Breast epithelium (tissue), 4 donors: ENCODE measurements at regions not wholly inside any gene's neighbourhood (a gene's known extent, or its start where the extent isn't known, plus 50 kb on each side); places are given as distances from the start of the nearest gene placed in this dataset.

Source experiments
- DNase-seq, 2 donors: peaks; one replicate each; pipeline ENCODE4 v3.0.0-alpha.2; 2019; ENCODE audit warnings: low spot score in 2 of 2
- H3K27ac ChIP-seq, 2 donors: fragments of 200-600 bp; sonication (generic) in 1 of 2; one replicate each; pipeline ENCODE4 v1.5.1; 2016 to 2019; ENCODE audit warnings: mild to moderate bottlenecking in 1 of 2
- H3K27me3 ChIP-seq, 2 donors: fragments of 200-600 bp; sonication (generic) in 1 of 2; one replicate each; pipeline versions ENCODE4 v1.5.1 to v1.6.0; 2017 to 2019; ENCODE audit warnings: control low read depth in 1 of 2, mild to moderate bottlenecking in 1 of 2
- H3K36me3 ChIP-seq: fragments of 200-600 bp; one replicate; pipeline ENCODE4 v1.5.1; 2019
- H3K4me1 ChIP-seq, 2 donors: fragments of 200-600 bp; sonication (generic); one replicate each; pipeline ENCODE4 v1.5.1; 2016 to 2019; ENCODE audit warnings: control low read depth in 1 of 2
- H3K4me3 ChIP-seq, 3 donors: fragments of 200-600 bp; sonication (generic); 1 replicate in 2 of 3; 2 replicates in 1 of 3; pipeline ENCODE4 v1.5.1; 2016 to 2019; ENCODE audit warnings: mild to moderate bottlenecking in 3 of 3, moderate library complexity in 2 of 3
- H3K9me3 ChIP-seq, 2 donors: fragments of 200-600 bp; sonication (generic) in 1 of 2; one replicate each; pipeline ENCODE4 v1.5.1; 2016 to 2019; ENCODE audit warnings: control low read depth in 1 of 2
- POLR2A ChIP-seq: fragments of 450-650 bp; IDR thresholded peaks from one replicate; pipeline ENCODE4 v1.6.1; 2016; ENCODE audit warnings: antibody characterized with exemption, mild to moderate bottlenecking, moderate library complexity
- POLR2AphosphoS5 ChIP-seq, 3 donors: sonication (generic); formaldehyde crosslinking; IDR thresholded peaks; one replicate each; pipeline ENCODE4 v1.6.1; 2017; ENCODE audit warnings: antibody characterized with exemption in 3 of 3
- intact Hi-C: fragments of 100-400 bp; cut with DNase I; formaldehyde crosslinking; loops from one replicate; pipeline ENCODE4 v1.15.1; 2023; ENCODE audit warnings: low total_unique reads
- TF ChIP-seq, protein P1 (sequence below), 3 donors: fragments of 450-650 bp; IDR thresholded peaks; one replicate each; pipeline ENCODE4 v1.5.1; 2016 to 2017; ENCODE audit warnings: antibody characterized with exemption in 3 of 3, mild to moderate bottlenecking in 3 of 3, moderate library complexity in 3 of 3

DNA sequence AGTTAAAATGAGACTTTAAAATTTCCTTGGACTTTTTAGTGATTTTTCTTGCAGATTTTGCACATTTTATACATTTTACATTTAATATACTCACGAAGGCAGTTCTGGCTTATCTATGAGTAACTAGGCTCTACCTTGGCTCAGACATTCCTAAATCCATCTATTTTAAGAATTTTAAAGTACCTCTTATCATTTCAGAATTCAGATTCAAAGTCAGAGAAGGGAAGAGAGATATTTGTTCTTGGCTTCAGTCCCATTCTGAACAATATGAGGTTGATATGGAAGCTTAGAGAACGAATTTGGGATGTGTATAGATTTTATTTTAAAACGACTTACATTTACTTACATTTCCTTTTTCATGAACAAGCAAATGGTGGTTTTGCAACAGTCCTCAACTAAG lies 230.2 kb downstream of the LMO4 start:
- TF ChIP-seq, protein P1, sequence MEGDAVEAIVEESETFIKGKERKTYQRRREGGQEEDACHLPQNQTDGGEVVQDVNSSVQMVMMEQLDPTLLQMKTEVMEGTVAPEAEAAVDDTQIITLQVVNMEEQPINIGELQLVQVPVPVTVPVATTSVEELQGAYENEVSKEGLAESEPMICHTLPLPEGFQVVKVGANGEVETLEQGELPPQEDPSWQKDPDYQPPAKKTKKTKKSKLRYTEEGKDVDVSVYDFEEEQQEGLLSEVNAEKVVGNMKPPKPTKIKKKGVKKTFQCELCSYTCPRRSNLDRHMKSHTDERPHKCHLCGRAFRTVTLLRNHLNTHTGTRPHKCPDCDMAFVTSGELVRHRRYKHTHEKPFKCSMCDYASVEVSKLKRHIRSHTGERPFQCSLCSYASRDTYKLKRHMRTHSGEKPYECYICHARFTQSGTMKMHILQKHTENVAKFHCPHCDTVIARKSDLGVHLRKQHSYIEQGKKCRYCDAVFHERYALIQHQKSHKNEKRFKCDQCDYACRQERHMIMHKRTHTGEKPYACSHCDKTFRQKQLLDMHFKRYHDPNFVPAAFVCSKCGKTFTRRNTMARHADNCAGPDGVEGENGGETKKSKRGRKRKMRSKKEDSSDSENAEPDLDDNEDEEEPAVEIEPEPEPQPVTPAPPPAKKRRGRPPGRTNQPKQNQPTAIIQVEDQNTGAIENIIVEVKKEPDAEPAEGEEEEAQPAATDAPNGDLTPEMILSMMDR (IDR thresholded peaks at IDR 0.05): no peak
- TF ChIP-seq POLR2AphosphoS5 (IDR thresholded peaks at IDR 0.05): no peak
- no peak for TF ChIP-seq POLR2A
- no peaks in the 10 kb centered on the region for H3K36me3 ChIP-seq
- no peaks in the 10 kb centered on the region for H3K9me3 ChIP-seq
- H3K4me1 ChIP-seq: no peaks in the 10 kb centered on the region
- intact Hi-C loops: no loop called here
- H3K27ac ChIP-seq: no peak overlapping the region
- DNase-seq: no peak
- H3K27me3 ChIP-seq: no peaks in the 10 kb centered on the region
- H3K4me3 ChIP-seq: no peak overlapping the region

DNA sequence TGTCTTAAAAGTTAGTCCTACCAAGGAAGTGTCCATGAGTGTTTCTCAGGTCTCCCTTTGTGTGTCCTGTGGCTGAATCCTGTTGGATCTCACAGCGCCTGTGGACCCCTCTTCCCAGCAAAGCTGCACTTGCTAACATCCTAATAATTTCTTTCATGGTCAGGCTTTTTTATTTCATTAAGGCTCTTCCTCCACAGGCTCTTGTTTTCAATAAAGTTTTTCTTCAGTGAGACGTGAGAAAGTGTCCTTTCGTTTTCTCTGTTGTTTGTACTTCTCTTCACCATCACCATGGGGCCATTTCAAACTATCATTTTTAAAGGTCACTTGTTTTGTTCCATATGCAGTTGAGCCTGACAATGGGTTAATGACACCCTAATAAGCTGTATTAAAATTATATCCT lies 231.5 kb downstream of the LMO4 start:
- Histone ChIP-seq H3K27me3 (no peaks in the 10 kb centered on the region), H3K36me3 (no peaks in the 10 kb centered on the region), H3K4me1 (no peaks in the 10 kb centered on the region), H3K27ac (no peak overlapping the region), H3K4me3 (no peak overlapping the region), H3K9me3 (no peaks in the 10 kb centered on the region)
- TF ChIP-seq POLR2AphosphoS5 (IDR thresholded peaks at IDR 0.05): no peak
- no peak for DNase-seq
- intact Hi-C loops: no loop called here

DNA sequence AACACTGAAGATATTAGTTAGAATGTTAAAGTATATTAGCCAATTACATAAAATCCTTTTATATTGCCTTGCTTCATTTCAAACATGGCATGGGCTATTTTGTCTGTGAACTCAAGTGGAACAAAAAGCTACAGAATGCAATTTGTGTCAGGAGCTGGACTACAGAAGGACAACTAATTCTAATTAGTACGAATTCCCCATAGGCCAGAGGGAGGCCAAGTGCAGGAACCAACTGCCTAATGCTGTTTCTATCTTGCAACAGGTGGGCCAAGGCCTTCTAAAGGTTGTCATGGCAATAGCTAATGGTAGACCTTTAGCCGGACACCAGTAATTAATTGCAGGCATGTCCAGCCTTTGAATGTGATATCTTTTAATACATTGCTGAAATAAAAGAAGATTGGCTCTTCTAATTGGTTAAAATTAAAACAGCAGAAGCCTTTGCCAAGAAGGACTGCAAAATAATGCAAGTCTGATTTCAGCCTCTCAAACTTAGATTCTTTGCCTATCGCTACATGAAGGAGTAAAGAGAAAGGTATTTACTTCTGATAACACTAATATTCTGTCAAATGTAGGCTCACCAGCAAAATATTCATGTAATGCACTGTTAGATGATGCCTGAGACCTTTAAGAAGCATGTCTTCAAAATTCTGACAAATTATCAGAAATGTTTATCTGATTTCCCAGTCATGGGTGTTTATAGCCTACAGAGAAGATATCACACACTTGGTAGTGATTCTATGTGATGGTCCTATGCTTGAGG lies 232.1 kb downstream of the LMO4 start:
- H3K9me3 ChIP-seq: no peaks in the 10 kb centered on the region
- DNase-seq: no peak
- no peaks in the 10 kb centered on the region for H3K36me3 ChIP-seq
- TF ChIP-seq POLR2A (no peak), POLR2AphosphoS5 (IDR thresholded peaks at IDR 0.05) (no peak)
- TF ChIP-seq, protein P1 (IDR thresholded peaks at IDR 0.05): no peak
- intact Hi-C loops: no loop called here
- H3K4me3 ChIP-seq: no peak overlapping the region
- no peaks in the 10 kb centered on the region for H3K4me1 ChIP-seq
- no peaks in the 10 kb centered on the region for H3K27me3 ChIP-seq
- no peak overlapping the region for H3K27ac ChIP-seq

DNA sequence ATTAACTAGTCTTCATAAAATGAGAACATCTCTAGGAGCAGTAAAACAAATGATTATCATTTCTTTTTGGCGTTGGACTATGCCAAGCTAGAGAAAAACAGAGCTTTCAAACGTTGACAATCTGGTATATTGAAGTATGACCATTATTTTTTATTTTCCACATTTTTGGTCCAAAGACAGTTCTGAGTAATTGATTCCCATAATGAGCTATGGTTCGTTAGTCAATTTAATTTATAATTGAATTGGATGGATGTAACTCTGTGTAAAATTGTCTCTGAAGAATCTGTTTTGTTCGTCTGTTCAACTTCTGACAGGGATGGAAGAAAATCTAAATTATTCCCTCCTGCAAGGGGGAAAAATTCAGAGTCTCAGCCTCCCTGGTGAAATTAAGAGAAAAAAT lies 234.5 kb downstream of the LMO4 start:
- intact Hi-C loops: no loop called here
- Histone ChIP-seq H3K27ac (no peak overlapping the region), H3K27me3 (no peaks in the 10 kb centered on the region), H3K36me3 (no peaks in the 10 kb centered on the region), H3K9me3 (no peaks in the 10 kb centered on the region), H3K4me3 (no peak overlapping the region), H3K4me1 (no peaks in the 10 kb centered on the region)
- no peak for DNase-seq
- no peak for TF ChIP-seq POLR2A

DNA sequence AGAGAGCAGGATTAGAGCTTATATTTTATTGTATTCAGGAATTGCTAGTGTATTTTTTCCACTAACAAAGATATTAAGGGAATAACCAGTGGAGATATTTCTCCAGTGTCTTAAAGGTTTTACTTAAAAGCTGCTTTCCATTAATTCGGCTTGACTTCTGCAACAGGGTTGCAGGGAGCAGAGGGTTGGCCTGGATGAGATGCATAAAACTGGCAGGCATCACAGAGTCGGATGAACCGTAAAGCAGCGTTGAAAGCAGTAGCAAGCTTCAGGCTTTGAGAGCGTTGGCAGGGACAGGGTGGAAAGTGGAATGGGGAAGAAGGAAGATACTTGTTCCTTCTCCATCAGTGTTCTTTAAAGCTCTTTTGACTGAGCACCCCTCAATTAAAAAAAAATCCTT lies 237.2 kb downstream of the LMO4 start:
- Histone ChIP-seq H3K9me3 (no peaks in the 10 kb centered on the region), H3K4me1 (no peaks in the 10 kb centered on the region), H3K27ac (no peak overlapping the region), H3K4me3 (no peak overlapping the region), H3K27me3 (no peaks in the 10 kb centered on the region), H3K36me3 (no peaks in the 10 kb centered on the region)
- intact Hi-C loops: no loop called here
- DNase-seq: no peak
- TF ChIP-seq POLR2AphosphoS5 (IDR thresholded peaks at IDR 0.05) (no peak), POLR2A (no peak)
- TF ChIP-seq, protein P1 (IDR thresholded peaks at IDR 0.05): no peak

DNA sequence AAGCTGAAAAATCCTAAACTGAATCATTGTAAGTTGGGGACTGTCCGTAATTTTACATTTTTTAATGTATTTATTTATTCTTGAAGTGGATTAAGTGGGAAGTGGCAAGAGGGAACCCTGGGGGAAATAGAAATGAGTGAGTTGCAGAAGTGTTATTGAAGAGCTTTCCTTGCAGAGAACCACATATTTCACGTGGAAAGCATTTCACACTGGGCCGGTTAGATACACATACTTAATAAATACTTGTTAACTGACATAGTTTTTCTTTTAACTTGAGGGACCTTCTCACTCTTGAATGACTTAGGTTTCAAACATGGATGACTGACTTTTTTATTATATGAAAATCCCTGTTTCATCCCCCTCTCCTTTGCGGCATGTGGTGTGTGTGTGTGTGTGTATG lies 239.3 kb downstream of the LMO4 start:
- Histone ChIP-seq H3K9me3 (no peaks in the 10 kb centered on the region), H3K27me3 (no peaks in the 10 kb centered on the region), H3K4me1 (no peaks in the 10 kb centered on the region), H3K27ac (no peak overlapping the region), H3K36me3 (no peaks in the 10 kb centered on the region), H3K4me3 (no peak overlapping the region)
- DNase-seq: no peak
- intact Hi-C loops: no loop called here
- TF ChIP-seq, protein P1 (IDR thresholded peaks at IDR 0.05): no peak
- TF ChIP-seq POLR2A (no peak), POLR2AphosphoS5 (IDR thresholded peaks at IDR 0.05) (no peak)
